NCI-H82 treated with DMSO at 0.1 percent for 48 hours (cell line): ENCODE measurements at regions not wholly inside any gene's neighbourhood (a gene's known extent, or its start where the extent isn't known, plus 50 kb on each side); places are given as distances from the start of the nearest gene placed in this dataset.

Source experiments
- DNase-seq: peaks from one replicate; lab custom pipeline; 2025; ENCODE audit not compliant: unreplicated experiment; lab: John Stamatoyannopoulos, UW

GRCh38 chr12:107339932-107340331 is 246.6 kb upstream of the CRY1 start:
- DNase-seq, result no peak

DNA sequence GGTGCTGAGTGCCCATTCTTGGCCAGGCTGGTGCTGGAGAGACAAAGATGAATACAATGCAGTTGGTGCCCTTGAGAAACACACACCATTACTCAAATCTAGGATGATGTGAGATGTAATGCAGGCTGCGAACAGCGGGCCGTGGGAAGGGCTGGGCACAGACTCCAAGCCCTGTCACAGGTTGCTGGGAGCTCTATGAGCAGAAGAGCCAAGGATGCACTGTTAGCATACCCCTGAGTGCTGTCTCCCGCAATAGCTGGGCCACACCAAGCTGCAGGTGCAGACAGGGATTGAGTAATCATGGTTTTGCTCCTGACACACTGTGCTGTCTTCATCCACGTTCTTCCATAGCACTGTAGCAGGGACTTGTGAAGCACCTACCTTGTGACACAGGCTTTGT is 247.5 kb upstream of the CRY1 start:
- no peak for DNase-seq

- no peak for DNase-seq
Measured at GRCh38 chr12:107344035-107344808, 250.9 kb upstream of the CRY1 start.

DNA sequence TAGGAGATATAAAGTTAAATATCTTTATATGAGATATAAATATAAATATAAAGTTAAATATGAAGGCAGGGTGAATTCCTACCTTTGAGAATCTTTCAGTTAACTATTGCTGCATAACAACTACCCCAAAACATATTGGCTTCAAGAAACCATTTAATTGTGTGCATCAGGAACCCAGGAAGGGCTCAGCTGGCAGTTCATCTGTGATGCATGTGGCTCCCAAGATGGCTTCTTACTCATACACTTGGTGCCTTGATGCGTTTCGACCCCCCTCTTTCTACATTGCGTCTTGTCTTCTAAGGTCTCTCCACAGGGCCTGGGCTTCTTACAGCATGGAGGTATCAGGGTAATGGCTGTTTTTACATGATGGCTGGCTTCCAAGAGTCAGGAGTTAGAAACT is 253.9 kb upstream of the CRY1 start:
- DNase-seq, result no peak

DNA sequence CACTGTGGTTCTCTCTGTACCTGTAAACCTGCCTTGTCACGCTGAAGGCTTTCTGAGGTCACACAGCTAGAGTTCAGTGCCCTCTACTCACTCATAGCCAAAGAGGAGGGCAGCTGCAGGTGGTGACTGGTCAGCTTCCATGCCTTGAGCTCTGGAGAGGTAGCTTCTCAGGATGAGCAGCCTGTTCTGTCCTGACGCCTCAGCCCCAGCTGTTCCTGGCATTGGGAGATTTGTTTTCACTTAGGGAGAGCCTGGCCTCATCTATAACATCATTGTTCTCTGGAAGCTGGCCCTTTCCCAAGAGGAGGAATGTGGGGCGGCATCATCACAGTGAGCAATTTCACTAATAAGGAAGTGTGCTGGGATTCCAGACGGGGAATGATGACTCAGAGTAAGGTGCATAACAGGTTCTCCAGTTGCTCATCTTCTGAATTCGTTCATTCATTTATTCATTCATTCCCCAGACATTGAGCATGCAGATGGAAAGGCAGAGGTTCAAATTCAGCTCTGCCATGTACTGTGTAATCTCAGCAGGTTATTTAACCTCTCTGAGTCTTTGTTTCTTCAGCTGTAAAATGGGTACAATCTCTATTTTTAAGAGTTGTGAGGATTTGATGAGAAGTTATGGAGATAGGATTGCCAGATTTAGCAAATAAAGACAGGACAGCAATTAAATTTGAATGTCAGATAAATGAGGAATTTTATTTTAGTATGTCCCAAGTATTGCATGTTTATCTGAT is 255.8 kb upstream of the CRY1 start:
- no peak for DNase-seq

GRCh38 chr12:107349839-107350238 is 256.5 kb upstream of the CRY1 start:
- DNase-seq, result no peak

GRCh38 chr12:107351109-107351508 is 257.8 kb upstream of the CRY1 start:
- no peak for DNase-seq

DNA sequence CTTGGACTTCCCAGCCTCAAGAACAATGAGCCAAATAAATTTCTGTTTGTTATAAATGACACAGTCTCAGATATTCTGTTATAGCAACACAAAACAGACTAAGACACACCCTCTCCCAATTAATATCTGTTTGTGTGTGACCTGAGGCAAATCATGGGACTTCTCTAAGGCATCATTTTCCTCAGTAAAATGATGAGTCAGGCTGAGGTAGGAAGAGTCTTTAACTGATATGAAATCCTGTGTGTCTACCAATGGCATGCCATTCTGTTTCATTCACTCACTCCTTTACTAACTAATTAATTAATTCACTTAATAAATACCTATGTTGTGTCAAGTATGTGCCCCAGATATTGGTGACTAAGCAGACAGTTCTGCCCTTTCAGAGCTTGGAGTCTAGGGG is 258.4 kb upstream of the CRY1 start:
- DNase-seq, result no peak

DNA sequence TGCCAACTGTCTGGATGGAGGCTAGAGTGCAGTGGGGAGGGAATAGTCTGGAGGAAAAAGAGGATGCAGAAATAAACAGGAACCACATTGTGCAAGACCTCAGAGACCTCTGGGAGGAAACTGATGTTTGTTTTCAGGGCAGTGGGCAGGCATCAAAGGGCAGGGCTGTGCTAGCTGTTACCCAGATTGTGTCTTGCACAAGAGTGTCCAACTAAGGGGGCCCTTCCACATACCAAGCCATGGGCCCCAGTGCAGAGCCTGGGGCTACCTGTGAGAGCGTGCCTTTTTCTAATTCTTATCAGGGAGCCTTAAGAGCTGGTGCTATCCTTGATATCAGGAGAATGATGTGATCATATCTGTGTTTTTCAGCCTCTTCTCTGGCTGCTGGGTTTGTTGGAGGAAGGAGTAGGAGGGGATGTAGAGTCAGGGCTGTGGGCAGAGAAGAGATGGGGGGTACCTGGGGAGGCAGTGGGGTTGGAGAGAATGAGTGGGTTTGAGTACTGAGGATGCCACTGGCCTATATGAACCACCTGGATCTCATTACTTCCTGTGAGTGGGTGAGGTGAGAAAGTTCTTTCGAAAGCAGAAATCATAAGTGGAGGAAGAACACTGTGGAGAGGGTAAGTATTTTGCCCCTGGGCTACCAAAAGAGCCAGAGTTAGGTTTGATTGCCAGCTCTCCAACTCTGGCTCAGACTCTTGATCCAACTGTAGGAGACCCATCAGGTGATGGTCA is 259.2 kb upstream of the CRY1 start:
- DNase-seq, result no peak

- no peak for DNase-seq
Measured at GRCh38 chr12:107353312-107353711, 260.0 kb upstream of the CRY1 start.

GRCh38 chr12:107355004-107355565 is 261.7 kb upstream of the CRY1 start:
- no peak for DNase-seq

DNA sequence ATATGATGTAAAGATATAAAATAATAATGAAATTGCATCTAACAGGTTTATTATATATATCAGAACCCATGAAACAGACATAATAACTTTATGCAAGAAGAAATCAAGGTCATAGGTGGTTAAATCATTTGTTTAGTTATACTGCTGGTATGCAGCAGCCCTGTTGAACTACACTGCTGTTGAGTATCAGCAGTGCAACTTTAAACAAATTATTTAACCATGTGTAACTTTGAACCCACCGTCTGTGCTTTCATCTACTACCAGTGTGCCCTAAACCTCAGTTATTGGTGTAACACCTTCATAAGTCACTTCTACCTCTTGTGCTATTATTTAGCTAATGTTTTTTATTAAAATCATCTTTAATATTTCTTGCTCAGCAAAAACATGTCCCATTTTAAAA is 262.3 kb upstream of the CRY1 start:
- no peak for DNase-seq

- no peak for DNase-seq
Measured at GRCh38 chr12:107356266-107356936, 263.1 kb upstream of the CRY1 start.

GRCh38 chr12:107356937-107357295 is 263.6 kb upstream of the CRY1 start:
- DNase-seq, result no peak

- no peak for DNase-seq
Measured at GRCh38 chr12:107359382-107359781, 266.0 kb upstream of the CRY1 start.

GRCh38 chr12:107360033-107360432 is 266.7 kb upstream of the CRY1 start:
- no peak for DNase-seq

DNA sequence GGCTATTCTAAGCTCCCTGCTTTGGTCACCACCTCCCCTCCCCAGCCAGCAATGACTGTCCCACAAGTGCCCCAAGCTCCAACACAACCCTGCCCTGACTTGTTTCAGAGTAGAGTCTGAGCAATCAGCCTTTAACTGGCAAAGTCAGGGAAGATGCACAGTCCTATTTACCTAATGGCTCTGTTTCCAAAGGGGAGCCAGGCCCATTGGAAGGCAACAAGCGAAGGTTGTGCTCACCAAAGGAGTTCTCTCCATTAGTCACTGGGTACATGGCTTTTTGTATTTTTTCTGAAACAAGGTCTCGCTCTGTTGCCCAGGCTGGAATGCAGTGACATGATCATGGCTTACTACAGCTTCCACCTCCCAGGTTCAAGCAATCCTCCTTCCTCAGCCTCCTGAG is 267.1 kb upstream of the CRY1 start:
- no peak for DNase-seq

GRCh38 chr12:107361970-107362369 is 268.6 kb upstream of the CRY1 start:
- no peak for DNase-seq

- DNase-seq, result no peak
Measured at GRCh38 chr12:107362960-107363359, 269.6 kb upstream of the CRY1 start.

- DNase-seq, result no peak
Measured at GRCh38 chr12:107364875-107365518, 271.6 kb upstream of the CRY1 start.

GRCh38 chr12:107365703-107366102 is 272.4 kb upstream of the CRY1 start:
- no peak for DNase-seq
